HG03108 (cell line): ENCODE measurements at regions not wholly inside any gene's neighbourhood (a gene's known extent, or its start where the extent isn't known, plus 50 kb on each side); places are given as distances from the start of the nearest gene placed in this dataset.
"Not testable (repeated sequence)": the region's sequence is repeated elsewhere in the genome, so short reads cannot be mapped to it uniquely, and the experiment has no call there.

Experiments used
- ATAC-seq: cut with Tn5 transposase; IDR thresholded peaks from one replicate; pipeline ENCODE4 v1.9.1; 2021; ENCODE audit warnings: moderate library complexity; ENCODE audit not compliant: unreplicated experiment

DNA sequence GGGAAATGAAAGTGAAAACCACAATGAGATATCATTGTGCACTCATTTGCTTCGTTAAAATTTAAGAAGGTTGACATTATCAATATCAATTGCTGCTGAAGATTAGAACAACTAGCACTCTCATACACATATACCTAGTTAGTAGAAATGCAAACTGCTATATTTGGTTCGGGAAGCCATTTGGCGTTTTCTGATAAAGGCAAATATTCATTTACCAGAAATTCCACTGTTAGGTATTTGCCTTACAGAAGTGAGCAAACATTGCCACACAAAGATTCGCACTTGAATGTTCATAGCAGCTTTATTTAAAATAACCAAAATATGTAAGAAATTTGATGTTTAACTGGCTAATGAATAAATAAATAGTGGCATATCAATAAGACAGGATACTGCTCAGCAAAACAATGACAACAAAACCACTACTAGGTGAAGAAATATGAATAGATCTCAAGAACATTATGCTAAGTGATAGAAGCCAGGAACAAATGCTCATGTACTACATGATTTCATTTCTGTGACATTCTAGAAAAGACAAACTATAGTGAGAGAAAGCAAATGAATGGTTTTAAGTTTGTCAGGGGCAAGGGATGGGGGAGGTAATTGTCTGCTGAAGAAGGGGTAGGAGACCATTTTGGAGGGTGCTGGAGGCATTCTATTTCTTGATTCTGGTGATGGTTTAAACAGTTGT, 387.8 kb downstream of the PTH2R start:
- ATAC-seq: no peak

DNA sequence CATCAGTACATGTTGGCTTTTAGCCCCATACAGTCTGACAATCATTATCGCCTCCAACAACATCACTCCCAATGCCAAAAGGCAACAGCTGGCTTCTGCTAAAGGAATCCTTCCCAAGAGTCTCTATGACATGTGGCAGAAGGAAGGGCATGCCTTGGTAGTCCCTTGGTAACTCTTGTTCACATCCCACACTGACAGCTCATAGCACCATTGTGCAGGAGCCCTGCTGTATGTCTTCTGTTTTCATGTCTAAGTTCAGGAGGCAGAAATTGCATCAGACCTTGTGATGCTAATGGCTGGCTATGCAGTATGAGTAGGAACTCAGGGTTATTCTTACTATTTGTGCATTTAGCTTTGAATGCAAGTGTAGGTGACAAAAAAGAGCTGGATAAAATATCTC, 392.1 kb downstream of the PTH2R start:
- no peak for ATAC-seq

DNA sequence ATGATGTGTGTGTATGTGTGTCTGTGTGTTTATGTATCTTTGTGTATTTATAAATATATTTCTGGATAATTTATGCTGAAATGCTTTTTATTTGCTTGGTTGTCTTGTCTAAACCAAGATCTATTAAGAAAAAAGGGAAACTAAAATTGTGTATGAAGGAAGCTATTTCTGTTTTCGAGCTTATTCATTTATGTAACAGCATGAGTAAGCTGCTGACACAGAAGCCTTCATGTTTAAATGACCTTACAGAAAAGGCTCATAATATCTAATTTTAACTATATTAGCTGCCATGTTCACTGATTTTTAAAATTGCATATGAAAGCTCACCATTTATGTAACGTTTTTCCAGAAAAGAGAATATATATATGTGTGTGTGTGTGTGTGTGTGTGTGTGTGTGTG, 392.8 kb downstream of the PTH2R start:
- ATAC-seq: no peak

DNA sequence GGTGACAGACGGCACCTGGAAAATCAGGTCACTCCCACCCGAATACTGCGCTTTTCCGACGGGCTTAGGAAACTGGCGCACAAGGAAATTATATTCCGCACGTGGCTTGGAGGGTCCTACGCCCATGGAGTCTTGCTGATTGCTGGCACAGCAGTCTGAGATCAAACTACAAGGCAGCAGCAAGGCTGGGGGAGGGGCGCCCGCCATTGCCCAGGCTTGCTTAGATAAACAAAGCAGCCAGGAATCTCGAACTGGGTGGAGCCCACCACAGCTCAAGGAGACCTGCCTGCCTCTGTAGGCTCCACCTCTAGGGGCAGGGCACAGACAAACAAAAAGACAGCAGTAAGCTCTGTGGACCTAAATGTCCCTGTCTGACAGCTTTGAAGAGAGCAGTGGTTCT, 394.3 kb downstream of the PTH2R start:
- ATAC-seq: not testable (repeated sequence)

DNA sequence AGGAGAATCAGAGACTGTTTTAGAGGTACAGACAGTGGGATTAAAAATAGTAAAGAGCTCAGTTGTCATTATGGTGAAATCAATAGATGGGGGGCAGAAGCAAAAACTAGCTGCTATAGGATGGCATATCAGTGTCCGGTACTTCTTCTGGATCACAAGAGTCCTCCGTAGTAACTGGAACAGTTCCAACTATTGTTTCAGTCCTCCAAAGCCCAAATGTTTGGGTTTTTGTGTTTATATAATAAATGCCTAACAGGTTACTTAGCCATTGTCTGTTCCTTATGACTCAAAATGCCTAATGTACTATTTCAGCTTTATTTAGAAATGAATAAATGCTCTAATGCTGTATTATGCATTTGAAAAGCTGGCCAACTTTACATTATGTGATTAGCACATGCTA, 401.2 kb downstream of the PTH2R start:
- no peak for ATAC-seq

DNA sequence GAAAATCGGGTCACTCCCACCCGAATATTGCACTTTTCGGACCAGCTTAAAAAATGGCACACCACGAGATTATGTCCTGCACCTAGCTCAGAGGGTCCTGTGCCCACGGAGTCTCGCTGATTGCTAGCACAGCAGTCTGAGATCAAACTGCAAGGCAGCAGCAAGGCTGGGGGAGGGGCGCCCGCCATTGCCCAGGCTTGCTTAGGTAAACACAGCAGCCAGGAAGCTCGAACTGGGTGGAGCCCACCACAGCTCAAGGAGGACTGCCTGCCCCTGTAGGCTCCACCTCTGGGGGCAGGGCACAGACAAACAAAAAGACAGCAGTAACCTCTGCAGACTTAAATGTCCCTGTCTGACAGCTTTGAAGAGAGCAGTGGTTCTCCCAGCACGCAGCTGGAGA, 405.3 kb downstream of the PTH2R start:
- ATAC-seq: not testable (repeated sequence)

DNA sequence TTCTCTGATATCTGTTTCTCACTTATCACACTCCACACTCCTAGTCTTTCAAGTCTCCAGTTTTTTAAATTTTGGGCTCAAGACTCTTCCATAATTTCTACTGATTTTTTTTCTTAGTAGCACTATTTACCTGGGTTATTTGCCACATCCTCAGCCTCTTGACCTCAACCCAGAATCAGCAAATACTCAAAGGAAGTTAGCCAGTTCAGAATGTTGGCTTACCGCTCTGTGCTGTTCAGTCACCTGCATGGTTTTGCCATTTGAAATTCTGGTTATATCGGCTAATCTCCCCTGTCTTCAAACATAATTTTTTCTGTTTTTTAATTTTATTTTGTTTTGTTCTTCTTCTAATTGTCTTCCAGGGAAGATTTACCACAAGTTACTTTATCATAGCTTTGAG, 412.6 kb downstream of the PTH2R start:
- ATAC-seq: no peak

DNA sequence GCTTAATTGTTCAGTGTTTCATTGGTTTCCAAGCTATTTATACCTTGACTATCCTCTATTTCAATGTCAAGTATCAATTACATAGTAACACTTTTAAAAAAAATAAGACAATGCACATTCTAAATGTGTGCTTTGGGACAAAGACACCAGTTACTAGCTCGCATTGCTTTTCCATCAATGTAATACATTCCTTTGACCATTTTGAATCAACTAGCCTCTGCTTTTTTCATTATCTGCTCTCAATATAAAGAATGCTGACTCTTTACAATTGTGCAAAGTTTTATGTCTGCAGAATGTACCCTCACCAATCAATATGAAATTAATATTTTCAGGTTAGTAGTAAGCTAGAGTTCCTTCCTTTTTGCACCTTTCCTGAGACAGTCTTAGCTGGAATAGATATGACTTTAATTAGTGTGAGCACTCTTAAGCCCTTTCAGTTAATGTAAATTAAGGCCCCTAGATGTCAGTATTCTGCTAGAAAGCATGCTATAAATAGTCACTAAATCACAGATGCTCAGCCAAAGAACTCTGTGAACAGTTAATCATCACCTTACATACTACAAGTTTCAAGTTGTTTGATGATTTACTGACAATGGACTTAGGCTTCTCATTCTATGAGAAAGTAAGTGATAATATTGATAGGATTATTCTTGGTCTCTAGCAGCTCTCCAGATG, 413.6 kb downstream of the PTH2R start:
- ATAC-seq: peak; percentile 87

DNA sequence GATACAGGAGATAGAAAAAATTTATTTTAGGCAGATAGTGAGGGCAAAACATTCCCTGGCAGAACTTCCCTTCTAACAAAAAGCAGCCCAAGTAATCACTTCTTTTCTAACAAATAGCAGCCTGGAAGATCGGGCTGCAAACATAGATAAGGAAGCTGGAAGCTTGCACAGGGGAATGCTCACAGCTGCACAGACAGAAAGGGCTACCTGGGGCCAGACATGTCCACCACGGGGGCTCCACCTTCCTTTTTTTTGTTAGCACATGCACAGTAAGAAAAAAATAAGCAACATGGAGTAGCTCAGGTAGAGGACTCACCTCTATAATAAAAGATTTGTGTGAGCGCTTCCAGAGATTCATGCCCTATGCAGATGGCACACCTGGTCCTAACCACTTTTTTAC, 420.5 kb downstream of the PTH2R start:
- no peak for ATAC-seq

DNA sequence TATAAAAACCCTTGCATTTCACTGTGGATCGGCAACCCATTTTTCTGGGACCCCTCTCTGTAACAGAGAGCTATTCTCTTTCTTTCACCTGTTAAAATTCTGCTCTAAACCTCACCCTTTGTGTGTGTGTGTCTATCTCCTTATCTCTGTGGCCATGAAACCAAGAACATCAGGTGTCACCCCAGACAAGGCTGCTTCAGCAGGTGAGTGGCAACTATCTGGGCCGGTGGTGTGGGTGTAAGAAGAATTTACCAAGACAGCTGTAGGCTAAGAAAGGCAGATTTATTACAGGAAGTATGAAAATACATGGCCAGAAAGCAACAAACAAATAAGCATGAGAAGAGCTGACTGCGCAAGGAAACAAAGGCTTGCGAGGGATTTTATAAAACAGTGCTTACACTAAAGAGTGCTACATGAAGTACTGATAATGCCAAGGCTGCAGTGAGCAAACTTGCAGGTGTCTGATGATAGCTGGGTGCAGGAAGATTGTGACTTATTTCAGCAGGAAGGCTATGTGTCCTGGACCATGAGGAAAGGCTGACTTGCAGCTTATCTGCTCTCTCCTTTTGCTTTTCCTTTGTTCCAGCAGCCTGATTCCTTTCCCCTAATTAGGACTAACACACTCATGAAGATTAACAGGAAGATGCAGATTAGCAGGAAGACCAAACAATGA, 421.1 kb downstream of the PTH2R start:
- ATAC-seq: no peak

DNA sequence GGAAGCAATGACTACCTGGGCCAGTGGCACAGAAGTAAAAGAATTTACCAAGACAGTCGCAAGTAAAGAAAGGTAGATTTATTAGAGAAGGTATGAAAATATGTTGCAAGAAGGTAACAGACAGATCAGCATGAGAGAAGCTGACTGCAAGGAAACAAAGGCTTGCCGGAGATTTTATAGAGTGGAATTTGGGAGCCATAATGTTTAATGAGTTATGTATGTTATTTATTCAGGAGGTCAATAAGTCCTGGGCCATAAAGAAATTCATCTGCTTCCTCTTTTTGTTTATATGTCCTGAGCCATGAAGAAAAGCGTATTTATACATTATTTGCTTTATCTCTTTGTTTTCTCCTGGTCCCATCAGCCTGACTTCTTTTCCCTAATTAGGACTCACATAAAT, 423.6 kb downstream of the PTH2R start:
- no peak for ATAC-seq

DNA sequence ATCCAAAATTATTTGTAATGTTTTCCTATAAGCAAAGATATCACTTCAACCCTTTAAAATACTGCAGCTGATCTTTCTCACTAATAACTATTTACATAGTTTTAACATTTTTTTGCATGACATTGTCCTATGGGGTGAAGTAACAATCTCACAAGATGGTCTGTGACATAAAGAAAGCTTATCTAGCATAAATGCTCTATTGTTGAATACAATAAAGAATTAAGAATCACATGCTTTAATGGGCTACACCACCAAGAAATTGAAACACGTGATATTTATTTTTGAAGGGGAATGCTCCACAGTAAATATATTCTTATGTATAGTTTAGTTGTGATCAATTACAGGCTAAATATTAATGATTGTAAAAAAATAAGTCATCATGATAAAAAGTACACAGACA, 441.1 kb downstream of the PTH2R start:
- no peak for ATAC-seq

DNA sequence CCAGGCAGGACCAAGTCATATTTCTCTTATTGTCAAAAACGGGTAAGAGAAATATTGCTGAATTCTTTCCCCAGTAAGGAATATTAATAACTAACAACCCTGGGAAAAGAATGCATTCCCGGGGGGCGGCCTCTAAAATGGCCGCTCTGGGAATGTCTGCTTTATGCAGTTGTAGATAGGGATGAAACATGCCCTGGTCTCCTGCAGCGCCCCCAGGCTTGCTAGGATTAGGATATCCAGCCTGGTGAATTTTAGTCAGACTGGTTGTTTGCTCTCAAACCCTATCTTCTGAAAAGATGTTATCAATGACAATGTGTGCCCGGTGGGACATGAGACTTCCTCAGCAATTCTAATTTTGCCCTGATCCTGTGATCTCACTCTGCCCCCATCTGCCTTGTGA, 448.1 kb downstream of the PTH2R start:
- ATAC-seq: no peak

DNA sequence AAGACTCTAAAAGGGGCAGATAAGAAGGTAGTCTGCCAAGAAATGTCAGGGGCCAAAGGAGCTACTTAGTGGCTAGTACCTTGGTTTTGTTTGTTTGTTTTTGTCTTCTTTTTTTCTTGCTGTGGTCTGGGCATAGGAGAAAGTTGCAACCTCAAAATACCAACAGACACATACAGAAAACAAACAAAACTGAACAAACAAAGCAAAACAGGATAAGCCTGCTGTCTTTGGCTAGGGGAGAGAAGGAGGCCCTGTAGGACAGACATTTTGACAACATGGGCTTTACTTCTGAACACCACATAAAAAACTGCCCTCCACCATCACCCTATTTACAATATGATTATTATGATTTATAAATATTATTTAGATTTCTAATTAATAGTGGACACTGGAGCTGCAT, 460.8 kb downstream of the PTH2R start:
- no peak for ATAC-seq

DNA sequence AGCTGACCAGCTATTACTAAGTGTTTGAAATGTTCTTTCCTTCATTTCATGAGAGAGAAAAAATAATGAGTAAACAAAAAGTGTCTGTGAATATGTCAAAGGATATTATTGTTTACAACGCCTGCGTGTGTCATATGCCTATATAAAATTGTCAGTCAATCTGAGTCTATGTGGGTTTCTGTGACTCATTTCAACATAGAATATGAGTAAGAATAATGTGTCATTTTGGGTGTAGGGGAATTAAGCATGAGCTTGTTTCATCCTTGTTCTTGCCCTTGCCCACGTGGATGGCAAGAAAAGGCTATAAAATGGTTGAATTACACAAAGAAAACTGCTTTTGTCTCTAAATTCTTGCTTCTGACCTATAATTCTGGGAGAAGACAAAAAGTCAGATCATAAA, 466.0 kb downstream of the PTH2R start:
- no peak for ATAC-seq

DNA sequence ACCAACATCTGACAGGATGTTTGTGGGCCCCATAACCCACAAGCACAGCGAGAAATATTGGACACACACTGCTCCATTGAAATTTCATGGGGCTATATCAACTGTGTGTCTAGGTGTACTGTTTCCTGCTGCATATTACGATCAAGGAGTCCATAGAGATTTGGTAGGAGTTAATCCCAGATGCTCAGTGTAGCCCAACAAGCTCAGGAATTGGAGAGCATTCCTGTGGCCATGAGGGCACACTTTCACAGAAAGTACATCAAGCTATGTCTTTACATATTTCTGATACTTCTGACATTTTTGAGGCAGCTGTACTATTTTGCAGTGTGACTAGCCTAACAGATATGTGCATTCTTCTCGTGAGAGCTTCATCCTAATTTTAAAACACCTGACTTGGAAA, 473.1 kb downstream of the PTH2R start:
- no peak for ATAC-seq

DNA sequence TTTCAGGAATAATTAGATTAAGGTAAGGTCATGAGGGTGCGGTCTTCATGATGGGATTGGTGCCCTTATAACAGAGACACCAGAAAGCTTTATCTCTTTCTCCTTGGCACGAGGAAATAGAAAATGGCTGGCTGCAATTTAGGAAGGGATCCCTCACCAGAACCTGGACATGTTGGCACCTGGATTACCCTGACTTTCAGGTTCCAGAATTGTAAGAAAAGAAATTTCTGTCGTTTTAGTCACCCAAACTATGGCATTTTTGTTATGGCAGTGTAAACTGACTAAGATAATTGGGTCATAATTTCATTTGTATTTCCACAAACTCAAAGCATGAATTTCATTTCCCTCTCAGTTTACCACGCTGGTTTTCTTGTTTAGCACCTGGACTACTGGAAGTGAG, 473.6 kb downstream of the PTH2R start:
- ATAC-seq: no peak

DNA sequence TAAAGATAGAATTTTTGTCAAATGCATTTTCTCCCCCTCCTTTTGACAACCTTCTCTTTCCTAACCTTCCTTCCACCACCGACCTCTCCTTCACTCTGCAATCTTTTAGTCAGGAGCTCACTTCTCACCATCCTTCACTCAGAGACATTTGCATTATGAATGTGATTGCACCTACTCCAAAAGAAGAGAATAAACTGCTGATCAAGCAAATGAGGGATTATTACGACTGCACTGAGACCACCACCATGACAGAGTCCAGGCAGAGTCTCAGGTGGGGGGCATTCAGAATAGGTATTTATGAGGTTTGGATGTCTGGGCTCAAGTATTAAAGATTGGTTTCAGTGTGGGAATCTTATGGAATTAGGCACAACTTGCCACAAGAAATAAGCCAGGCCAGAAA, 483.9 kb downstream of the PTH2R start:
- ATAC-seq: no peak

DNA sequence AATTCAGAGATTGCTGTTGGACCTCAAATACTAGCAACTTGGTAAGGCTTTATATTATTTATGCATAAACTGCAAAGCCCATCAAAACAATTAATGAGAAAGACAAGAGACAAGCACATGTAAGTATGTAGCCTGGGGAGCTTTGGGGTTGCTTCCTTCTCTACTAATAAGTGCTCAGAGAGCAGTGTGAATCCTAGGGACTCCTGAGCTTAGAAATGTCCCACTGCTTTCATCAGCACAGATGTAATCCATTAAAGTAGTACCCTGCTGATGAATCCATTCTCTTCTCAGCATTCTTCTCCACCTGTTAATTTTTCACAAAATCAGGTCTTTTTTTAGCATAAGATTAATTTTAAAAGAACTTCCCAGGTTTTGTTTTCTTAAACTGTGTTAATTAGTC, 485.6 kb downstream of the PTH2R start:
- ATAC-seq: no peak

DNA sequence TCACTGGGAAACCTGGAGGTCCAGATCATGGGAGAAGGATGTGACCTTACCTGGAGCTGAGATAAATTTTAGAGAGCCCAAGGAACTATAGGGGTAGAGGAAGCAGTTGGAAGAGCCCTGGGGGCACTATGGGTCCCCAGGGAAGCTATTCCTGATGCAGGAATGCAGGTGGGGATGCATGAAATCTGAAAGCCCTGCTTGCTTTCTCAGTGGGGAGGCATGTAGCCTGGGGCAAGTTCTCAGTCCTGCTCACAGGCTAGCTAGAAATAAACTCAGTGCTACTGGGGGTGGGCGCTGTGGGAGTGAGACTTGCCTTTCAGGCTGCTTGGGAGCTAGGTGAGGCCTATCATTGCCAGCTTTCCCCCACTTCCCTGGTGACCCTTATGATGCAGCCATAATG, 499.7 kb downstream of the PTH2R start:
- ATAC-seq: no peak

DNA sequence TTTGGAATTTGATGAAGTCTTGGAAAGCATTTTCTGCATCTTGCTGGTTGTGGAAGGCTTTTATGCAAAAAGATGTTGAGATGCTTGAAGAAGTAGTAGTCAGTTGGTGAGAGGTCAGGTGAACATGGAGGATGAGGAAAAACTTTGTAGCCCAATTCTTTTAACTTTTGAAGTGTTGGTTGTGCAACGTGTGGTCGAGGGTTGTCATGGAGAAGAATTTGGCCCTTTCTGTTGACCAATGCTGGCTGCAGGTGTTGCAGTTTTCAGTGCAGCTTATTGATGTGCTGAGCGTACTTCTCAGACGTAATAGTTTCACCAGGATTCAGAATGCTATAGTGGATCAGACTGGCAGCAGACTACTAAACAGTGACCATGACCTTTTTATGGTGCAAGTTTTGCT, 508.4 kb upstream of the MAP2 start:
- ATAC-seq: no peak

DNA sequence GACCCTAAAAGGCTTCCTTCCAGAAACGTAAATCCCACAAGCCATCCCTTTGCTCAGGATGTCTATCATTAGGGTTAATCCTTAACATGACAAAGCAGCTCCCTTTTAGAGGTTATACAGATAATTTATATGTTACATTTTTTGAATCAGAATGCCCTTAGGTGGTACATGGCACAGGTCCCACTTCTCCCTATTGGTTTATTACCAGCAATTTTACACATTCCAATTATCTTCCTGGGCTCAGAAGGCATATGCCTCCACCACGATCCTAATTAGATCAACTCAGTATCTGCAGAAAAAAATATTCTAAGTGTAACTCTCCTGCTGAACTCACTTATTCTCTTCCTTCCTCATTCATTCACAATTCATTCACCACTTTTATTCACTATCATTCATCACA, 507.0 kb upstream of the MAP2 start:
- no peak for ATAC-seq
